SK-N-SH treated with all-trans-retinoic acid at 6 μM for 48 hours (cell line): ENCODE measurements at regions not wholly inside any gene's neighbourhood (a gene's known extent, or its start where the extent isn't known, plus 50 kb on each side); places are given as distances from the start of the nearest gene placed in this dataset.

Source experiments
- ATAC-seq: fragments of 200-7000 bp; cut with Tn5 transposase; 3 replicates; pipeline ENCODE4 v1.9.1; 2020; ENCODE audit warnings: mild to moderate bottlenecking, moderate library complexity
- ARNTL ChIP-seq: fragments of 450-650 bp; formaldehyde crosslinking; IDR thresholded peaks from 2 replicates; pipeline ENCODE4 v1.5.0; 2020; ENCODE audit warnings: low read depth, mild to moderate bottlenecking, moderate library complexity, borderline replicate concordance
- BACH2 ChIP-seq: fragments of 250-450 bp; sonication (Bioruptor Pico); IDR thresholded peaks from 2 replicates; pipeline ENCODE4 v1.9.0; 2021; ENCODE audit warnings: mild to moderate bottlenecking, borderline replicate concordance
- CSDC2 ChIP-seq: fragments of 250-450 bp; sonication (Bioruptor Pico); IDR thresholded peaks from 2 replicates; pipeline ENCODE4 v1.5.0; 2020; ENCODE audit warnings: mild to moderate bottlenecking, moderate library complexity
- ESRRG ChIP-seq: fragments of 250-450 bp; sonication (Bioruptor Pico); IDR thresholded peaks from 2 replicates; pipeline ENCODE4 v1.6.1; 2021; ENCODE audit warnings: mild to moderate bottlenecking
- GLIS3 ChIP-seq: fragments of 250-450 bp; sonication (Bioruptor Pico); IDR thresholded peaks from 2 replicates; pipeline ENCODE4 v1.5.0; 2020; ENCODE audit warnings: mild to moderate bottlenecking, moderate library complexity
- ISL1 ChIP-seq: fragments of 250-450 bp; sonication (Bioruptor Pico); IDR thresholded peaks from 2 replicates; pipeline ENCODE4 v2.1.2; 2022; ENCODE audit warnings: mild to moderate bottlenecking, moderate library complexity
- OSR1 ChIP-seq: fragments of 250-450 bp; sonication (Bioruptor Pico); IDR thresholded peaks from 2 replicates; pipeline ENCODE4 v1.8.0; 2022; ENCODE audit warnings: moderate library complexity, mild to moderate bottlenecking, inconsistent platforms
- PATZ1 ChIP-seq: fragments of 250-450 bp; sonication (Bioruptor Pico); IDR thresholded peaks from 2 replicates; pipeline ENCODE4 v1.8.0; 2020; ENCODE audit warnings: mild to moderate bottlenecking, moderate library complexity, borderline replicate concordance
- PPARA ChIP-seq: fragments of 250-450 bp; sonication (Bioruptor Pico); IDR thresholded peaks from 2 replicates; pipeline ENCODE4 v1.5.0; 2020; ENCODE audit warnings: mild to moderate bottlenecking, borderline replicate concordance
- RARB ChIP-seq: fragments of 250-450 bp; sonication (Bioruptor Pico); IDR thresholded peaks from 2 replicates; pipeline ENCODE4 v1.8.0; 2021; ENCODE audit warnings: mild to moderate bottlenecking, moderate library complexity
- SNAI2 ChIP-seq: fragments of 250-450 bp; sonication (Bioruptor Pico); IDR thresholded peaks from 2 replicates; pipeline ENCODE4 v1.5.0; 2020; ENCODE audit warnings: mild to moderate bottlenecking, moderate library complexity
- TOX ChIP-seq: fragments of 250-450 bp; sonication (Bioruptor Pico); IDR thresholded peaks from 2 replicates; pipeline ENCODE4 v1.8.0; 2021; ENCODE audit warnings: mild to moderate bottlenecking, moderate library complexity, borderline replicate concordance
- ZC3H10 ChIP-seq: fragments of 250-450 bp; sonication (Bioruptor Pico); IDR thresholded peaks from 2 replicates; pipeline ENCODE4 v1.5.1; 2021; ENCODE audit warnings: mild to moderate bottlenecking, moderate library complexity
- ZFP3 ChIP-seq: fragments of 250-450 bp; sonication (Bioruptor Pico); IDR thresholded peaks from 2 replicates; pipeline ENCODE4 v1.5.0; 2020; ENCODE audit warnings: mild to moderate bottlenecking, moderate library complexity
- ZFP30 ChIP-seq: fragments of 450-650 bp; formaldehyde crosslinking; IDR thresholded peaks from 2 replicates; pipeline ENCODE4 v1.5.0; 2022; ENCODE audit warnings: mild to moderate bottlenecking, moderate library complexity
- ZNF565 ChIP-seq: fragments of 450-650 bp; formaldehyde crosslinking; conservative IDR thresholded peaks from 2 replicates; pipeline ENCODE4 v1.5.0; 2020; ENCODE audit warnings: low read depth, mild to moderate bottlenecking, moderate library complexity
- ZNF70 ChIP-seq: fragments of 450-650 bp; formaldehyde crosslinking; IDR thresholded peaks from 2 replicates; pipeline ENCODE4 v1.5.0; 2020; ENCODE audit warnings: mild to moderate bottlenecking, moderate library complexity
- ZNF8 ChIP-seq: fragments of 450-650 bp; formaldehyde crosslinking; IDR thresholded peaks from 2 replicates; pipeline ENCODE4 v1.5.0; 2020; ENCODE audit warnings: mild to moderate bottlenecking, moderate library complexity
- TF ChIP-seq, protein P1 (sequence below): fragments of 250-450 bp; sonication (Bioruptor Pico); IDR thresholded peaks from 2 replicates; pipeline ENCODE4 v1.5.0; 2020; ENCODE audit warnings: mild to moderate bottlenecking, moderate library complexity
- TF ChIP-seq, protein P2 (sequence below): fragments of 250-450 bp; sonication (Bioruptor Pico); IDR thresholded peaks from 2 replicates; pipeline ENCODE4 v1.5.1; 2021; ENCODE audit warnings: mild to moderate bottlenecking, moderate library complexity

GRCh38 chr6:169998457-169998856 lies 247.0 kb downstream of the ERMARD start:
- no peak for ATAC-seq
- TF ChIP-seq GLIS3 (CRISPR knock-in tag) (no peak), ISL1 (no peak), PATZ1 (CRISPR knock-in tag) (no peak), SNAI2 (no peak), ZNF8 (CRISPR knock-in tag) (no peak), ARNTL (CRISPR knock-in tag) (no peak)

- no peak for ATAC-seq
- TF ChIP-seq ZFP3 (CRISPR knock-in tag) (no peak), SNAI2 (no peak), TOX (CRISPR knock-in tag) (no peak), ZNF565 (CRISPR knock-in tag) (no peak), ZFP30 (CRISPR knock-in tag) (no peak), ESRRG (CRISPR knock-in tag) (no peak)
Observed at GRCh38 chr6:169997930-169998218, 246.5 kb downstream of the ERMARD start.

GRCh38 chr6:169997187-169997929 lies 245.9 kb downstream of the ERMARD start:
- TF ChIP-seq CSDC2 (CRISPR knock-in tag), result no peak
- TF ChIP-seq ZNF70 (CRISPR knock-in tag), result no peak
- no peak for TF ChIP-seq SNAI2
- no peak for TF ChIP-seq ZFP30 (CRISPR knock-in tag)
- TF ChIP-seq PATZ1 (CRISPR knock-in tag), result no peak
- TF ChIP-seq ZNF8 (CRISPR knock-in tag), result no peak
- no peak for TF ChIP-seq ZNF565 (CRISPR knock-in tag)
- no peak for TF ChIP-seq RARB (CRISPR knock-in tag)
- TF ChIP-seq ZFP3 (CRISPR knock-in tag), result no peak
- TF ChIP-seq, protein P1, sequence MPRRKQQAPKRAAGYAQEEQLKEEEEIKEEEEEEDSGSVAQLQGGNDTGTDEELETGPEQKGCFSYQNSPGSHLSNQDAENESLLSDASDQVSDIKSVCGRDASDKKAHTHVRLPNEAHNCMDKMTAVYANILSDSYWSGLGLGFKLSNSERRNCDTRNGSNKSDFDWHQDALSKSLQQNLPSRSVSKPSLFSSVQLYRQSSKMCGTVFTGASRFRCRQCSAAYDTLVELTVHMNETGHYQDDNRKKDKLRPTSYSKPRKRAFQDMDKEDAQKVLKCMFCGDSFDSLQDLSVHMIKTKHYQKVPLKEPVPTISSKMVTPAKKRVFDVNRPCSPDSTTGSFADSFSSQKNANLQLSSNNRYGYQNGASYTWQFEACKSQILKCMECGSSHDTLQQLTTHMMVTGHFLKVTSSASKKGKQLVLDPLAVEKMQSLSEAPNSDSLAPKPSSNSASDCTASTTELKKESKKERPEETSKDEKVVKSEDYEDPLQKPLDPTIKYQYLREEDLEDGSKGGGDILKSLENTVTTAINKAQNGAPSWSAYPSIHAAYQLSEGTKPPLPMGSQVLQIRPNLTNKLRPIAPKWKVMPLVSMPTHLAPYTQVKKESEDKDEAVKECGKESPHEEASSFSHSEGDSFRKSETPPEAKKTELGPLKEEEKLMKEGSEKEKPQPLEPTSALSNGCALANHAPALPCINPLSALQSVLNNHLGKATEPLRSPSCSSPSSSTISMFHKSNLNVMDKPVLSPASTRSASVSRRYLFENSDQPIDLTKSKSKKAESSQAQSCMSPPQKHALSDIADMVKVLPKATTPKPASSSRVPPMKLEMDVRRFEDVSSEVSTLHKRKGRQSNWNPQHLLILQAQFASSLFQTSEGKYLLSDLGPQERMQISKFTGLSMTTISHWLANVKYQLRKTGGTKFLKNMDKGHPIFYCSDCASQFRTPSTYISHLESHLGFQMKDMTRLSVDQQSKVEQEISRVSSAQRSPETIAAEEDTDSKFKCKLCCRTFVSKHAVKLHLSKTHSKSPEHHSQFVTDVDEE (CRISPR knock-in tag), result no peak
- no peak for TF ChIP-seq ESRRG (CRISPR knock-in tag)
- TF ChIP-seq ARNTL (CRISPR knock-in tag), result no peak
- no peak for TF ChIP-seq TOX (CRISPR knock-in tag)
- no peak for TF ChIP-seq OSR1 (CRISPR knock-in tag)
- no peak for TF ChIP-seq BACH2
- no peak for TF ChIP-seq PPARA (CRISPR knock-in tag)
- ATAC-seq, result no peak

DNA sequence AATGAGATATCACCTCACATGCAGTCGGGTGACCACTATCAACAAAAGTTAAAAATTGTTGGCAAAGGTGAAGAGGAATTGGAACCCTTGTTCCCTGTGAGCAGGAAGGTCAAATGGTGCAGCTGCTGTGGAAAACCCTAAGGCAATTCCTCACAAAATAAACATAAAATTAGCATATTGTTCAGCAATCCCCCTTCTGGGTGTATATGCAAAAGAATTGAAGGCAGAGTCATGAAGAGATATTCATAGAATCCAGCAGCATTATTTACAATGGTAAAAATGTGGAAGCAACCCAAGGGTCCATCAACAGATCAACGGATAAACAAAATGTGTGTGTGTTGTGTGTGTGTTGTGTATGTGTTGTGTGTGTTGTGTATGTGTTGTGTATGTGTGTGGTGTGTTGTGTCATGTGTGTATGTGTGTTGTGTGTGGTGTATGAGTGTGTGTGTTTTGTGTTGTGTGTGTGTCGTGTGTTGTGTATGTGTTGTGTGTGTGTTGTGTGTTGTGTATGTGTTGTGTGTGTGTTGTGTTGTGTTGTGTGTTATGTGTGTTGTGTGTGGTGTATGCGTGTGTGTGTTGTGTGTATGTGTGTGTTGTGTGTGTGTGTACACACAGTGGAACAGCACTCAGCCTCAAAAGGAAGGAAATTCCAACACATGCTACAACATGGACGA lies 245.1 kb downstream of the ERMARD start:
- ATAC-seq, result no peak
- TF ChIP-seq RARB (CRISPR knock-in tag), result no peak
- no peak for TF ChIP-seq SNAI2
- TF ChIP-seq ZFP30 (CRISPR knock-in tag), result no peak
- TF ChIP-seq BACH2, result no peak
- no peak for TF ChIP-seq ZNF8 (CRISPR knock-in tag)
- TF ChIP-seq, protein P2, sequence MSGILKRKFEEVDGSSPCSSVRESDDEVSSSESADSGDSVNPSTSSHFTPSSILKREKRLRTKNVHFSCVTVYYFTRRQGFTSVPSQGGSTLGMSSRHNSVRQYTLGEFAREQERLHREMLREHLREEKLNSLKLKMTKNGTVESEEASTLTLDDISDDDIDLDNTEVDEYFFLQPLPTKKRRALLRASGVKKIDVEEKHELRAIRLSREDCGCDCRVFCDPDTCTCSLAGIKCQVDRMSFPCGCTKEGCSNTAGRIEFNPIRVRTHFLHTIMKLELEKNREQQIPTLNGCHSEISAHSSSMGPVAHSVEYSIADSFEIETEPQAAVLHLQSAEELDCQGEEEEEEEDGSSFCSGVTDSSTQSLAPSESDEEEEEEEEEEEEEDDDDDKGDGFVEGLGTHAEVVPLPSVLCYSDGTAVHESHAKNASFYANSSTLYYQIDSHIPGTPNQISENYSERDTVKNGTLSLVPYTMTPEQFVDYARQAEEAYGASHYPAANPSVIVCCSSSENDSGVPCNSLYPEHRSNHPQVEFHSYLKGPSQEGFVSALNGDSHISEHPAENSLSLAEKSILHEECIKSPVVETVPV (CRISPR knock-in tag), result no peak
- TF ChIP-seq TOX (CRISPR knock-in tag), result no peak
- TF ChIP-seq ZNF565 (CRISPR knock-in tag), result no peak
- no peak for TF ChIP-seq ARNTL (CRISPR knock-in tag)
- no peak for TF ChIP-seq PPARA (CRISPR knock-in tag)
- TF ChIP-seq, protein P1 (CRISPR knock-in tag), result no peak
- TF ChIP-seq ZC3H10 (CRISPR knock-in tag), result no peak
- TF ChIP-seq ZNF70 (CRISPR knock-in tag), result no peak
